ENCODE measurements at regions not wholly inside any gene's neighbourhood (a gene's known extent, or its start where the extent isn't known, plus 50 kb on each side); places are given as distances from the start of the nearest gene placed in this dataset.

- no peak for DNase-seq (ENCODE audit: low read depth in 2 of 2)
These were observed 1178.9 kb upstream of the WWC1 start for GRCh38 chr5:167112556-167112955.

DNA sequence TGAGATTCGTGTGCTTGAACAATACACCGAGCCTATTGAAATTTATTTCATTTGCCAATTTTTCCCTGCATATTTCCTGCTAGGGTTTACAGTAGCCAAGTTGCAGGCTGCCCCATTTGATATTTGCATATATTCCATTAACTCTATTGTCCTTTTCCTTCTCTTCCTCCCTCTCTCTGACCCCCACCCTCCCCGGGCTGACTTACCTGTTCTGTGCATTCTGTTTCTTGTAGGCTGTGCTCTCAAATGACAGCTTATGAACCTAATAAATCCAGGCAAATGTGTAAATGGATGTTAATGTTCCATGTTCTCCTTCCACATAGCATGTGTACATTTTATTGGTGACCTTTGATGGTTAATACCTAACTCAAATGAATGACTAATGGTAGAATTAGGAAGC lies 1169.2 kb upstream of the WWC1 start:
- DNase-seq (ENCODE audit: low read depth in 2 of 2) = no peak

DNA sequence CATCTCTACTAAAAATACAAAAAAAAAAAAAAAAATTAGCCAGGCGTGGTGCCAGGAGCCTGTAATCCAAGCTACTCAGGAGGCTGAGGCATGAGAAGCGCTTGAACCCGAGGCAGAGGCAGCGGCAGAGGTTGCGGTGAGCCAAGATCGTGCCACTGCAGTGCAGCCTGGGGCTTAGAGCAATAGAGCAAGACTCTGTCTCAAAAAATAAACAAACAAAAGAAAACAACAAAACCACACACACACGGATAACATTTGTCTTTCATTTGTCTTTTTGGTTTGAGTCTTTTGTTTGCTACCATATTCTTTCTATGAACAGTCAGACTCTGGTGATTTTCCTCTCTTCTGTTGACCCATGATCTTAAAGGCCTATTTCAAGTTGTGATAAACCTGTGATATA lies 1168.3 kb upstream of the WWC1 start:
- no peak for DNase-seq (ENCODE audit: low read depth in 2 of 2)

DNA sequence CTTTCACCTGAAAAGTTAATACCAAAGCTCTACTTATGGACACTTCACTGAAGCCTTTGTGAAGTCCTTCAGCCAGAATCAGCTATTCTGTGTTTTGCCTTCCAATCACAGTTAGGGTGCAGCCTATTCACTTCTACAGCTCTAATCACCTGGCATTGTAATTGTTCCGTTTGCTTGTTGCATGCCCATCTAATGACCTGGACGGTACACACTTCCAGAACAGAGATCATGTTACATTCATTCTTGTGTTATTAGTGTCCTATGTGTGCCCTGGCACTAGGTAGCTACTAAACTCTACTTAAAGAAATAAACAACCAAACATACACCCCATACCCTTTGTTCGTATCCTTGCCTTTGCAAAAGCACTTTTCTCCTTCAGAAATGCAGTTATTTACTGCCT lies 1162.9 kb upstream of the WWC1 start:
- no peak for DNase-seq (ENCODE audit: low read depth in 2 of 2)

- no peak for DNase-seq (ENCODE audit: low read depth in 2 of 2)
These were observed 1150.7 kb upstream of the WWC1 start for GRCh38 chr5:167140548-167141291.

DNA sequence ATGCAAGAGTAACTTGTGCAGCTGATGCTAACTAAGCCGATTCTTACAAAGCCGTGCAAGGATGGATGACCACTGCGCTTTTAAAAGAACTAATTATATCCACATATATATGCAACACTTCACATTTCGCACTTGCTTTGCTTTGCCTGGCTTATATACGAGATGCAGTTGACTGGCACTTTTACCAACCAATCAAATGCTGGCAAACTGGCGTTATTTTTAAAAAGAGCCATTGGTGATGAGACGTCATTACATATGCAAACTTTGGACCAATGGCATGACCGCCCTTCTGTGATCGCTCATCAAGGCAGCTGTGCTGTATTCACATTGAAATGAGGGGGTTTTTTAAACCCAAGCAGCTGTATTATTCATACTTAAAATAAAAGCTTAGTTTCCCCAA lies 1147.7 kb upstream of the WWC1 start:
- no peak for DNase-seq (ENCODE audit: low read depth in 2 of 2)

- no peak for DNase-seq (ENCODE audit: low read depth in 2 of 2)
These were observed 1145.6 kb upstream of the WWC1 start for GRCh38 chr5:167145841-167146240.

DNA sequence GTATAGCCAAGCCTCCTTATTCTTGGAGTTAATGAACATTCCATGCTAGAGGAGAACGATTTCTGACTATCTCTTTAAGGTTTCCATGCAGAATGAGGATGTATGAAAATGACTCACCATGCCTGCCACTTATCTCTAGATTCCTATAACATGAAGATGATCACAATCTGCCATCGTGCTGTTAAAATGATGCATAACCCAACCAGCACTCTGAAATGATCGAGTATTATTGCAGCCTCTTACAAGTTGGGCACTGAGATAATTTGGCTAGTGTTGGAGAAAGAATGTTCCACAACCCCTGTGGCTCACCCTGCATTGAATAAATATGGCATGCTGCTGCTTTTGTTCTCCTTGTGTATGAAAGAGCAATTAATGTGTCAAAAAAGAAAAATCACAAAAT lies 1143.6 kb upstream of the WWC1 start:
- DNase-seq (ENCODE audit: low read depth in 2 of 2) = no peak

DNA sequence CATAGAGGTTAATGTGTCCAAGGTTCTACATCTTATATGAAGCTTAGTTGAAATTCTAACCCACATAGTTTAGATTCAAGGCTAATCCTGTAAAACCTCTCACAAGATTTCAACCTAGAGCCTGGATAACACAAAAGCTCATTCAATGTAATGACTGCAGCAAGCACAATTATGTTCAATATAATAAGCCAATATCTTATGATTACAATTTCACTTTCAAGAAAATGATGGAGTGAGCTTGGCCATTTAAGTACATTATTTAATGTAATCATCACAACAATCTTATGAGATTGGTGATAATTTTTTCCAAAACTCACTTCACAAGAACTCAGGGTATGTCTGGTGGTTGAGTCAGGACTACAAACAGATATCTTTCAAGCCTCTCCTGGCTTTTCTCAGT lies 1140.8 kb upstream of the WWC1 start:
- no peak for DNase-seq (ENCODE audit: low read depth in 2 of 2)

DNA sequence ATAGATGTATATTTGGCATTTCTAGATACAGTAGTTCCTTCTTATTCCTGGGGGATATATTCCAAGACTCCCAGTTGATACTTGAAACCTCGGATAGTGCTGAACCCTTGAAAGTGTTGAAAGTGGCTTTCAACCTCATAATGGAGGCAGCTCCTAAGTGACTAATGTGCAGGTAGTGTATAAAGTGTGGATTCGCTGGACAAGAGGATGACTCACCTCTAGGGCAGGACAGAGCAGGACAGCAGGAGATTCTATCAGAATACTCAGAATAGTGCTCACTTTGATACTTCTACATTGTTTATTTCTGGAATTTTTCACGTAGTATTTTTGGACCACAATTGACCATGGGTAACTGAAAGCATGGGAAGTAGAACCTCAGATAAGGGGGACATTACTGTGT lies 1138.9 kb upstream of the WWC1 start:
- DNase-seq (ENCODE audit: low read depth in 2 of 2) = no peak

DNA sequence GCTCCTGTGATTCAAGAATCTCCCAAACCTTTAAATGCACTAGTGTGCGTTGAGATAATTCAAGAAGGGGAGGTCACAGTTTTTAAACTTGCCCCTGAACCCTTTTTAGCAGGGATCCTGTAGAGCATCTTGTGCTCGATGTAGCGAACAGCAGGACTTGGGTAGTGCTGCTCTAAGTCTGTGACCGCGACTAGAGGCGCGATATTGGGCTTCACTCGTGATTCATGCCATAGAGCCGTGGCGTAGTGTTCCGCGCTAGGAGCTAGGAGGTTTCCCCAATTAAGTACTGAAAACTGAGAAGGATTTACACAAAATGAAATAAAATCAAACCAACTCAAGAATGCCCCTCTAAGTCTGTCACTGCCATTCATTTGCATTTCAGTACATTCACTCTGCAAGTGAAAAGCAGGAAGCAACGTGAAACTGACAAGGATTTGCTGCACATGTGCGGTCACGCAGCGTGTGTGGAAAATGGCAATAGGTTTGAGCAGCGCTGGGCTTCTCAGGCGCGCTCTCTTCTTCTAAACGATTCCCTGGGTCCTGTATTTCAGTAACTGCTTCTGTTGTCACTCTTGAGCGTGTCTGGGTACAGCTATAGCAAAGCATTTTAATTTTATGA lies 1135.9 kb upstream of the WWC1 start:
- DNase-seq (ENCODE audit: low read depth in 2 of 2) = no peak

DNA sequence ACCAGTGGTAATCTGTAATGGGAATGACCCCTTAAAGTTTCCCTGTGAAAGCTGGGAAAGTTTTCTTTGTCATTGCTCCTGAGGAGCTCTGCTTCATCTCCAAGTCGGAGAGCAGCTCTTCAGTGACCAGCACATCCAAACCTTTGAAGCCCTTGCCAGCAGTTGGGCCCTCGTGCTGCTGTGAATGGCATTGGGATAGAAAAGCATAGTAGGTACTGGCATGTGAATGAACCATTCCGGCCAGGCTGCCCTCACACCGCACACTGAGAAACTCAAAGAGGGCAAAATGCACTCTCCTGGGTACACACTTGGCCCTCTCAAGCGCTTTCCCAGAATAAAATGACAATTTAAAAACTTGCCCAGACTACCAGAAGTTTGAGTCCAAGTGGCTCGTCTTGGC lies 1135.0 kb upstream of the WWC1 start:
- DNase-seq (ENCODE audit: low read depth in 2 of 2) = no peak

GRCh38 chr5:167158588-167158987 lies 1132.9 kb upstream of the WWC1 start:
- no peak for DNase-seq (ENCODE audit: low read depth in 2 of 2)

GRCh38 chr5:167160388-167160787 lies 1131.1 kb upstream of the WWC1 start:
- DNase-seq (ENCODE audit: low read depth in 2 of 2) = no peak

- DNase-seq (ENCODE audit: low read depth in 2 of 2) = no peak
These were observed 1124.7 kb upstream of the WWC1 start for GRCh38 chr5:167166696-167167095.

DNA sequence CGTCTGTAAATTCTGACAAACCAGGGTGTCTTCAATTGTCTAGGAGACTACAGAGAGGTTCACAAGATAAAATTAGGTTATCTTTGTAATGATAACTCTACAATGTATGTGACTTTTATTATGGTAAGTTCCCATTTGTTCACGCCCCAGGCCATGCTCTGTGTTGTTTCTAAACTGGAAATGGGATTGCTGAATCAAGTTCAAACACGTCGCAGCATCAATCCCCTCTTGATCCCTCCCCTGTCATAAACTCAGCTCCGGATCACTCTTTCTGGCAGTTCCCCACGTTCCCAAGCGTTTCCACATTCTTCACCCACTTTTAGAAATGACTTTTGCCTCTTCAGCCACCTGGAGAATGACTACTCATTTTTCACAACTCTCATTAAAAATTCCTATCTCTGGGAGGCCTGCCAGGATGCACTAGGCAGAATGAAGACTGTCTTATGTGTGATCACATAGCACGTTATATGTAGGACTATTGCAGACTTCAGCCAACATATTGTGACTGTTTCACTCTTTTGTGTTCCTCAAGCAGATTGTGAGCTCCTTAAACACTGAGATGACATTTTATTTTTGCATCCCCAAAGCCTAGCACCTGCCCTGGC lies 1124.2 kb upstream of the WWC1 start:
- no peak for DNase-seq (ENCODE audit: low read depth in 2 of 2)

DNA sequence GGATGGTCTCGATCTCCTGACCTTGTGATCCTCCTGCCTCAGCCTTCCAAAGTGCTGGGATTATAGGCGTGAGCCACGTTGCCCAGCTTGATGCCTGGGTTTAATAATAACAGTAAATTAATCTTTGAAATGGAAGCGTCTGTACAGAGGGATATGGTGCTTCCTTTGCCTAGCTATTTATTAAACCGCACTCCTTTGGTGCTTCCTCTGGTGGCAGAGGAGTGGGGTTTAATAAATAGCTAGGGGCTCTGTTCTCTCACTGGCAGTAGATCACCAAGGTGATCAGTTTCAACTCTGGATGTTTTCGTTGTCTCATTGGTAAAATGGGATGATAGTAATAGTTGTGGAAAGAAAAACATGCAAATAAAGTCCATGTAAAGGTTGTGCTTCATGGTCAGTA lies 1122.5 kb upstream of the WWC1 start:
- DNase-seq (ENCODE audit: low read depth in 2 of 2) = no peak

GRCh38 chr5:167171056-167171455 lies 1120.4 kb upstream of the WWC1 start:
- no peak for DNase-seq (ENCODE audit: low read depth in 2 of 2)

GRCh38 chr5:167177736-167178135 lies 1113.7 kb upstream of the WWC1 start:
- no peak for DNase-seq (ENCODE audit: low read depth in 2 of 2)

DNA sequence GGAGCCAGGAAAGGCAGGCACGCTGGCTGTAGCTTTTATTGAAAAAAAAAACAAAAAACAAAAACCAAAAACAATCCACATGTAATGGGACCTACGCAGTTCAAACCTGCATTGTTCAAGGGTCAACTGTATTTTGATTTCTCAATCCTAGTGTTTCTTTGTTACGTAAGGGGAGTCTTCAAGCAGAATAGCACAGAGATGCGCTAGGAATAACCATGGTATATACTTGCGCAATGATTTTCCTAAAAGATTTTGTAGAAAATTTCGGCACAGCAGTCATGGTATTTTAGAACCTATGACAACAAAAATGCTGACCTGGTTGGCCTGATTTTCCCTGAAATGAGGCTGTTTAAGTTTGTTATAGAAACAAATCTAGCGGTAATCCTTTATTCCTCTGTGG lies 1110.5 kb upstream of the WWC1 start:
- no peak for DNase-seq (ENCODE audit: low read depth in 2 of 2)

- no peak for DNase-seq (ENCODE audit: low read depth in 2 of 2)
These were observed 1085.6 kb upstream of the WWC1 start for GRCh38 chr5:167205881-167206280.

DNA sequence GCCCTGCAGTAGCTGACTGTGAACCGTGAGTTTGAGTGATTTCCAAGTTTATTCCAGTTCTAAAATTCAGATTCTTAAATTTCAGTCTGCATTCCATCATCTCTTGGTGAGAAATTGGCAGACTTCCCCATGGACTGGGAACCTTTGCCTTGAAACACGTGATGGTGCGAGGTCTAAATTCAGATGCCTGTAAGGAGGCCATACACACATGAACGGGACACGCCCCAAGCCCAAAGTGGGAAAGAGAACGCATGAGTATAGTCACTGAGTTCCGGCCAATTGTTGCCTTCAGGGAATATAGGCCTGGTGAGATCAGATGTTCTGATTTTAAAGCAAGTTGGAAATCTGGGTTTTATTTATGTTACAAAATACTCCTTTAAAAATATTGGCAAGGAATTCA lies 1084.4 kb upstream of the WWC1 start:
- no peak for DNase-seq (ENCODE audit: low read depth in 2 of 2)

DNA sequence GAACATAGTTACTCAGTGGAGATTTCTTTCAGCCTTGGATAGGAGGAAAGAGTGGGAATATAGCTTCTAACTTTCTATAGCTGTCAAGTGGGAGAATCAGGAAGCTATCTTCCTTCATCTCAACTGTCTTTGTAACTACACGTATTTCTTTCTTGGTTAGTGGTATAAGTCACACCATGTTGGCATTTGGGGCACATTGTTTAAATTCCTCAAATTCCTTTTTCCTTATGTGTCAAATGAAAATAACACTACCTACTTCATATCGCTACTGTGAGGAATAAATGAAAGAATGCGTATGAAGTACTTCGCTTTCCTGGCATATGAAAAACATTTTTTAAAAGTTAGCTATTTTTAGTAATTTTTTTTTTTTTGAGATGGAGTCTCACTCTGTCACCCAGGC lies 1082.5 kb upstream of the WWC1 start:
- DNase-seq (ENCODE audit: low read depth in 2 of 2) = no peak

Measured in activated CD4-positive, alpha-beta T cell treated with anti-CD3 and anti-CD28 coated beads for 24 hours (primary cell).